Smooth muscle cell of the brain vasculature (primary cell): ENCODE measurements at regions not wholly inside any gene's neighbourhood (a gene's known extent, or its start where the extent isn't known, plus 50 kb on each side); places are given as distances from the start of the nearest gene placed in this dataset.
"Not testable (repeated sequence)": the region's sequence is repeated elsewhere in the genome, so short reads cannot be mapped to it uniquely, and the experiment has no call there.

ENCODE experiments used
- DNase-seq: peaks from one replicate; pipeline ENCODE4 v3.0.0-alpha.2; 2012; ENCODE audit warnings: low read depth, low spot score

GRCh38 chr1:29805896-29806160 is 569.5 kb downstream of the PTPRU start:
- DNase-seq, result no peak

- DNase-seq, result no peak
Observed at GRCh38 chr1:29805122-29805895, 569.0 kb downstream of the PTPRU start.

GRCh38 chr1:29804181-29804899 is 568.0 kb downstream of the PTPRU start:
- no peak for DNase-seq

- no peak for DNase-seq
Observed at GRCh38 chr1:29803486-29803885, 567.2 kb downstream of the PTPRU start.

GRCh38 chr1:29802181-29803068 is 566.1 kb downstream of the PTPRU start:
- DNase-seq, result no peak

GRCh38 chr1:29801561-29801973 is 565.2 kb downstream of the PTPRU start:
- no peak for DNase-seq

GRCh38 chr1:29801003-29801402 is 564.7 kb downstream of the PTPRU start:
- DNase-seq, result no peak

GRCh38 chr1:29800522-29800956 is 564.2 kb downstream of the PTPRU start:
- no peak for DNase-seq

- no peak for DNase-seq
Observed at GRCh38 chr1:29800120-29800519, 563.8 kb downstream of the PTPRU start.

GRCh38 chr1:29798699-29799566 is 562.6 kb downstream of the PTPRU start:
- DNase-seq, result no peak

GRCh38 chr1:29797125-29797524 is 560.8 kb downstream of the PTPRU start:
- not testable (repeated sequence) for DNase-seq

- DNase-seq, result not testable (repeated sequence)
Observed at GRCh38 chr1:29795965-29796364, 559.6 kb downstream of the PTPRU start.

GRCh38 chr1:29793653-29794348 is 557.5 kb downstream of the PTPRU start:
- DNase-seq, result no peak

- DNase-seq, result peak; percentile 50
Observed at GRCh38 chr1:29793101-29793546, 556.8 kb downstream of the PTPRU start.

- DNase-seq, result no peak
Observed at GRCh38 chr1:29789910-29790247, 553.6 kb downstream of the PTPRU start.

- DNase-seq, result no peak
Observed at GRCh38 chr1:29789221-29789909, 553.0 kb downstream of the PTPRU start.

GRCh38 chr1:29786791-29787732 is 550.7 kb downstream of the PTPRU start:
- DNase-seq, result no peak

GRCh38 chr1:29786195-29786594 is 549.9 kb downstream of the PTPRU start:
- no peak for DNase-seq

GRCh38 chr1:29785554-29785953 is 549.2 kb downstream of the PTPRU start:
- DNase-seq, result no peak
